GM12891 (cell line): ENCODE measurements at regions not wholly inside any gene's neighbourhood (a gene's known extent, or its start where the extent isn't known, plus 50 kb on each side); places are given as distances from the start of the nearest gene placed in this dataset.

Experiments used
- POLR2A ChIP-seq: IDR thresholded peaks from 2 replicates; pipeline ENCODE4 v1.6.1; 2011; ENCODE audit warnings: low read depth, low read length, control low read depth
- POLR2AphosphoS5 ChIP-seq: IDR thresholded peaks from 2 replicates; pipeline ENCODE4 v1.6.1; 2011; ENCODE audit warnings: low read depth, low read length, control low read depth
- SPI1 ChIP-seq: IDR thresholded peaks from 2 replicates; pipeline ENCODE4 v1.6.1; 2011; ENCODE audit warnings: low read depth, low read length, control low read depth
- TAF1 ChIP-seq: IDR thresholded peaks from 2 replicates; pipeline ENCODE4 v1.6.1; 2011; ENCODE audit warnings: low read depth, low read length, control low read depth

DNA sequence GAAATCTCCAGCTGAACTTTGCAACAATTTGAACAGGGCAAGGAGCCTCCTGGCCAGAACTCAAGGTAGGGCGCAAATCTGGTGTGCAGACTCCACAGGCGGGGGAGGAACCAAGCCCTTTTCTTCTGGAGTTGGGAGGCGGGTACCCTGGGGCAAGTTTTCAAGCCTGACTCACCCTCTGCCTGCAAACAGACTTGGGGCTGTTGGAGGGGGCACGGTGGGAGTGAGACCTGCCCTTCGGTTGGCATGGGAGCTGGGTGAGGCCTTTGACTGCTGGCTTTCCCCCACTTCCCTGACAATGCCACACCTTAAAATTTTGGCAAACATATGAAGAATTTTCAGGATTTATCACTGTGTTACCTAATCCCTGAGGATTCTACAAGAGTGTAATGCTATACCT, 709.8 kb upstream of the DIAPH2 start:
- no peak for TF ChIP-seq POLR2A
- no peak for TF ChIP-seq TAF1
- TF ChIP-seq POLR2AphosphoS5, result no peak
- no peak for TF ChIP-seq SPI1
